Ovary (tissue), 3 donors: ENCODE measurements at regions not wholly inside any gene's neighbourhood (a gene's known extent, or its start where the extent isn't known, plus 50 kb on each side); places are given as distances from the start of the nearest gene placed in this dataset.

Experiments
- CTCF ChIP-seq, 3 donors: fragments of 450-650 bp in 2 of 3; fragments of 200-600 bp in 1 of 3; IDR thresholded peaks; one replicate each; pipeline versions ENCODE4 v1.5.1 to v1.8.0; 2016 to 2022; ENCODE audit warnings: antibody characterized with exemption in 3 of 3, mild to moderate bottlenecking in 1 of 3
- EP300 ChIP-seq: sonication (generic); formaldehyde crosslinking; IDR thresholded peaks from one replicate; pipeline ENCODE4 v1.6.1; 2017; ENCODE audit warnings: antibody characterized with exemption
- POLR2A ChIP-seq: fragments of 450-650 bp; IDR thresholded peaks from one replicate; pipeline ENCODE4 v1.6.1; 2017; ENCODE audit warnings: antibody characterized with exemption, mild to moderate bottlenecking, moderate library complexity
- donor health status: DM: no; HTN: no; CAD: no.

- no peak for TF ChIP-seq CTCF (IDR thresholded peaks at IDR 0.05)
- no peak for TF ChIP-seq POLR2A
- no peak for TF ChIP-seq EP300
These were observed 626.3 kb upstream of the POT1 start for GRCh38 chr7:125555916-125556315.
